Esophagus muscularis mucosa (tissue), 3 donors: ENCODE measurements at regions not wholly inside any gene's neighbourhood (a gene's known extent, or its start where the extent isn't known, plus 50 kb on each side); places are given as distances from the start of the nearest gene placed in this dataset.

ENCODE experiments used
- POLR2A ChIP-seq: fragments of 450-650 bp; IDR thresholded peaks from one replicate; pipeline ENCODE4 v1.6.1; 2017; ENCODE audit warnings: antibody characterized with exemption, moderate library complexity, mild to moderate bottlenecking, low read depth
- TF ChIP-seq, protein P1 (sequence below), 3 experiments: fragments of 200-600 bp in 2 of 3; fragments of 450-650 bp in 1 of 3; sonication (generic) in 2 of 3; IDR thresholded peaks; one replicate each; pipeline ENCODE4 v1.5.1; 2017 to 2019; ENCODE audit warnings: antibody characterized with exemption in 3 of 3, mild to moderate bottlenecking in 2 of 3, moderate library complexity in 1 of 3

DNA sequence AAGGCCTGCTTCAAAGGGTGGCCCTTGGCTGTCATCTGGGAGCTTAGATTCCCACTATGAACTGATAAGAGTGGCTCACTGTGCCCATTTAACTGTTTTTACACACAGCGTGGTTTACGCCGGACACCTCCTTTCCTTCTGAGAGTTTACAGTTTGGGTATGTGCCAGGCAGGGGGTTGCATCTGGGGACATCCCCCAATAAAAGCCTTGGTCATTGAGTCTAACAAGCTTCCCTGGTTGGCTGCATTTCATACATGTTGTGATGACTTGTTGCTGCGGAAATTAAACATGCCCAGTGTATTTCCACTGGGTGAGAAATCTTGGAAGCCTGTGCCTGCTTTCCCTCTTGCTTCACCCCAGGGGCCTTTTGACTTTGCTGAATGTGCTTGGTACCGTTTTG lies 264.1 kb upstream of the NPY start:
- TF ChIP-seq, protein P1, sequence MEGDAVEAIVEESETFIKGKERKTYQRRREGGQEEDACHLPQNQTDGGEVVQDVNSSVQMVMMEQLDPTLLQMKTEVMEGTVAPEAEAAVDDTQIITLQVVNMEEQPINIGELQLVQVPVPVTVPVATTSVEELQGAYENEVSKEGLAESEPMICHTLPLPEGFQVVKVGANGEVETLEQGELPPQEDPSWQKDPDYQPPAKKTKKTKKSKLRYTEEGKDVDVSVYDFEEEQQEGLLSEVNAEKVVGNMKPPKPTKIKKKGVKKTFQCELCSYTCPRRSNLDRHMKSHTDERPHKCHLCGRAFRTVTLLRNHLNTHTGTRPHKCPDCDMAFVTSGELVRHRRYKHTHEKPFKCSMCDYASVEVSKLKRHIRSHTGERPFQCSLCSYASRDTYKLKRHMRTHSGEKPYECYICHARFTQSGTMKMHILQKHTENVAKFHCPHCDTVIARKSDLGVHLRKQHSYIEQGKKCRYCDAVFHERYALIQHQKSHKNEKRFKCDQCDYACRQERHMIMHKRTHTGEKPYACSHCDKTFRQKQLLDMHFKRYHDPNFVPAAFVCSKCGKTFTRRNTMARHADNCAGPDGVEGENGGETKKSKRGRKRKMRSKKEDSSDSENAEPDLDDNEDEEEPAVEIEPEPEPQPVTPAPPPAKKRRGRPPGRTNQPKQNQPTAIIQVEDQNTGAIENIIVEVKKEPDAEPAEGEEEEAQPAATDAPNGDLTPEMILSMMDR (IDR thresholded peaks at IDR 0.05), result no peak
- no peak for TF ChIP-seq POLR2A
